SK-N-SH treated with all-trans-retinoic acid at 6 μM for 48 hours (cell line): ENCODE measurements at regions not wholly inside any gene's neighbourhood (a gene's known extent, or its start where the extent isn't known, plus 50 kb on each side); places are given as distances from the start of the nearest gene placed in this dataset.

ENCODE experiments used
- ATAC-seq: fragments of 200-7000 bp; cut with Tn5 transposase; 3 replicates; pipeline ENCODE4 v1.9.1; 2020; ENCODE audit warnings: mild to moderate bottlenecking, moderate library complexity
- ARNTL ChIP-seq: fragments of 450-650 bp; formaldehyde crosslinking; IDR thresholded peaks from 2 replicates; pipeline ENCODE4 v1.5.0; 2020; ENCODE audit warnings: low read depth, mild to moderate bottlenecking, moderate library complexity, borderline replicate concordance
- CSDC2 ChIP-seq: fragments of 250-450 bp; sonication (Bioruptor Pico); IDR thresholded peaks from 2 replicates; pipeline ENCODE4 v1.5.0; 2020; ENCODE audit warnings: mild to moderate bottlenecking, moderate library complexity
- ESRRG ChIP-seq: fragments of 250-450 bp; sonication (Bioruptor Pico); IDR thresholded peaks from 2 replicates; pipeline ENCODE4 v1.6.1; 2021; ENCODE audit warnings: mild to moderate bottlenecking
- GLIS3 ChIP-seq: fragments of 250-450 bp; sonication (Bioruptor Pico); IDR thresholded peaks from 2 replicates; pipeline ENCODE4 v1.5.0; 2020; ENCODE audit warnings: mild to moderate bottlenecking, moderate library complexity
- ISL1 ChIP-seq: fragments of 250-450 bp; sonication (Bioruptor Pico); IDR thresholded peaks from 2 replicates; pipeline ENCODE4 v2.1.2; 2022; ENCODE audit warnings: mild to moderate bottlenecking, moderate library complexity
- OSR1 ChIP-seq: fragments of 250-450 bp; sonication (Bioruptor Pico); IDR thresholded peaks from 2 replicates; pipeline ENCODE4 v1.8.0; 2022; ENCODE audit warnings: moderate library complexity, mild to moderate bottlenecking, inconsistent platforms
- PPARA ChIP-seq: fragments of 250-450 bp; sonication (Bioruptor Pico); IDR thresholded peaks from 2 replicates; pipeline ENCODE4 v1.5.0; 2020; ENCODE audit warnings: mild to moderate bottlenecking, borderline replicate concordance
- RARB ChIP-seq: fragments of 250-450 bp; sonication (Bioruptor Pico); IDR thresholded peaks from 2 replicates; pipeline ENCODE4 v1.8.0; 2021; ENCODE audit warnings: mild to moderate bottlenecking, moderate library complexity
- SNAI2 ChIP-seq: fragments of 250-450 bp; sonication (Bioruptor Pico); IDR thresholded peaks from 2 replicates; pipeline ENCODE4 v1.5.0; 2020; ENCODE audit warnings: mild to moderate bottlenecking, moderate library complexity
- TCF4 ChIP-seq: fragments of 250-450 bp; sonication (Bioruptor Pico); IDR thresholded peaks from 2 replicates; pipeline ENCODE4 v1.8.0; 2021; ENCODE audit warnings: mild to moderate bottlenecking, moderate library complexity, borderline replicate concordance
- TOX ChIP-seq: fragments of 250-450 bp; sonication (Bioruptor Pico); IDR thresholded peaks from 2 replicates; pipeline ENCODE4 v1.8.0; 2021; ENCODE audit warnings: mild to moderate bottlenecking, moderate library complexity, borderline replicate concordance
- ZC3H10 ChIP-seq: fragments of 250-450 bp; sonication (Bioruptor Pico); IDR thresholded peaks from 2 replicates; pipeline ENCODE4 v1.5.1; 2021; ENCODE audit warnings: mild to moderate bottlenecking, moderate library complexity
- ZFP3 ChIP-seq: fragments of 250-450 bp; sonication (Bioruptor Pico); IDR thresholded peaks from 2 replicates; pipeline ENCODE4 v1.5.0; 2020; ENCODE audit warnings: mild to moderate bottlenecking, moderate library complexity
- ZFP30 ChIP-seq: fragments of 450-650 bp; formaldehyde crosslinking; IDR thresholded peaks from 2 replicates; pipeline ENCODE4 v1.5.0; 2022; ENCODE audit warnings: mild to moderate bottlenecking, moderate library complexity
- ZNF565 ChIP-seq: fragments of 450-650 bp; formaldehyde crosslinking; conservative IDR thresholded peaks from 2 replicates; pipeline ENCODE4 v1.5.0; 2020; ENCODE audit warnings: low read depth, mild to moderate bottlenecking, moderate library complexity
- ZNF70 ChIP-seq: fragments of 450-650 bp; formaldehyde crosslinking; IDR thresholded peaks from 2 replicates; pipeline ENCODE4 v1.5.0; 2020; ENCODE audit warnings: mild to moderate bottlenecking, moderate library complexity
- ZNF8 ChIP-seq: fragments of 450-650 bp; formaldehyde crosslinking; IDR thresholded peaks from 2 replicates; pipeline ENCODE4 v1.5.0; 2020; ENCODE audit warnings: mild to moderate bottlenecking, moderate library complexity
- TF ChIP-seq, protein P1 (sequence below): fragments of 250-450 bp; sonication (Bioruptor Pico); IDR thresholded peaks from 2 replicates; pipeline ENCODE4 v1.5.1; 2020; ENCODE audit warnings: low read depth, mild to moderate bottlenecking, moderate library complexity
- TF ChIP-seq, protein P2 (sequence below): fragments of 250-450 bp; sonication (Bioruptor Pico); IDR thresholded peaks from 2 replicates; pipeline ENCODE4 v1.5.0; 2020; ENCODE audit warnings: mild to moderate bottlenecking, moderate library complexity
- TF ChIP-seq, protein P3 (sequence below): fragments of 250-450 bp; sonication (Bioruptor Pico); IDR thresholded peaks from 2 replicates; pipeline ENCODE4 v1.8.0; 2020; ENCODE audit warnings: mild to moderate bottlenecking, moderate library complexity, borderline replicate concordance

DNA sequence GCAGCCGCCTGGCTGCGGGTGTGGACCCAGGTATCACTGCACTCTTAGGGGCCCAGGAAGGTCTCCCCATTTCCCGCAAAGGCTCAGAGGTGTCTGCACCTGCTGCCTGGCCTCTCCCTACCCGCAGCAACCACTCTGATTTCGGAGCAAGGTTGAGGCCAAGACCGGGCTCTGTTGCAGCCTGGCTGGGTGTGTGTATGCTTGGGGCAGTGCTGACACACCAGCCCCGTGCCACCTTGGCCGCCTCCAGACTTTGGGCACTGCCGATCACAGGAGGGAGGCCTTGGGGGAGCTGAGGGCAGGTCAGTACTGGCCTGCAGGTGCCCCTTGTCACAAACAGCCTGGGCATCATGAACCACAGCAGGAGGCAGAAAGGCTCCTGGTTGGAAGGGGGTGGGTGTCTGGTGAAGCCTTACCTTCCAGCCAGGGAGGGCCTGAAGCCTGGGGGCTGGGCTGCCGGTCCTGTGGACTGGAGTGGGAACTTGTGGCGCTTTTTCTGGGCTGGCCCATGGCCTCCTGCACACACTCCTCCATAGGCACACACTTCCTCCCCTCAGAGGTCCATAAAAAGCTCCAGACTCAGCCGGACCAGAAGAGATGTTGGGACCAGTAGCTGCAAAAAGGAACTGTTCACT, 519.5 kb downstream of the RWDD3 start:
- no peak for ATAC-seq
- TF ChIP-seq ZC3H10 (CRISPR knock-in tag) (no peak), ZNF565 (CRISPR knock-in tag) (no peak), ISL1 (no peak)
- TF ChIP-seq, protein P1, sequence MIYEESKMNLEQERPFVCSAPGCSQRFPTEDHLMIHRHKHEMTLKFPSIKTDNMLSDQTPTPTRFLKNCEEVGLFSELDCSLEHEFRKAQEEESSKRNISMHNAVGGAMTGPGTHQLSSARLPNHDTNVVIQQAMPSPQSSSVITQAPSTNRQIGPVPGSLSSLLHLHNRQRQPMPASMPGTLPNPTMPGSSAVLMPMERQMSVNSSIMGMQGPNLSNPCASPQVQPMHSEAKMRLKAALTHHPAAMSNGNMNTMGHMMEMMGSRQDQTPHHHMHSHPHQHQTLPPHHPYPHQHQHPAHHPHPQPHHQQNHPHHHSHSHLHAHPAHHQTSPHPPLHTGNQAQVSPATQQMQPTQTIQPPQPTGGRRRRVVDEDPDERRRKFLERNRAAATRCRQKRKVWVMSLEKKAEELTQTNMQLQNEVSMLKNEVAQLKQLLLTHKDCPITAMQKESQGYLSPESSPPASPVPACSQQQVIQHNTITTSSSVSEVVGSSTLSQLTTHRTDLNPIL (CRISPR knock-in tag) = no peak

DNA sequence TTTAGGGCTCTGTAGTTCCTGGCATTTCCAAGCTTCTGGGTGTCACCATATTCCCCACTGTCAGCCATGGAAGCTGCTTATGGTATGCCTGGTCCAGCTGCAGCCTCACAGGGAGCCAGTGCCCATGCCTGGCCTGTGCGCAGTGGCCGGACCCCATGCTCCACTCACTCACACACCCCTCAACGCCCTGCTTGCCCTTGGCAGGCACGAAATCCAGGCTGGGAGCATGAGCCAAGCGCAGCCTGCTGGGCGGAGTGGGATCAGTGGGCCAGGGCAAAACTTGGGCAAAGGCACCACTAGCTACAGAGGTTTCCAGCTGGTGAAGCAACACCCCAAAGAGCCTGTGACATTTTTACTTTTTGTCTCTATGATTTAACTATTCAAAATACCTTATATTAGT, 520.4 kb downstream of the RWDD3 start:
- ATAC-seq = no peak
- no peak for TF ChIP-seq ZNF8 (CRISPR knock-in tag)
- no peak for TF ChIP-seq RARB (CRISPR knock-in tag)
- TF ChIP-seq PPARA (CRISPR knock-in tag) = no peak
- TF ChIP-seq ZC3H10 (CRISPR knock-in tag) = no peak
- no peak for TF ChIP-seq TCF4 (CRISPR knock-in tag)
- TF ChIP-seq ZNF70 = no peak

DNA sequence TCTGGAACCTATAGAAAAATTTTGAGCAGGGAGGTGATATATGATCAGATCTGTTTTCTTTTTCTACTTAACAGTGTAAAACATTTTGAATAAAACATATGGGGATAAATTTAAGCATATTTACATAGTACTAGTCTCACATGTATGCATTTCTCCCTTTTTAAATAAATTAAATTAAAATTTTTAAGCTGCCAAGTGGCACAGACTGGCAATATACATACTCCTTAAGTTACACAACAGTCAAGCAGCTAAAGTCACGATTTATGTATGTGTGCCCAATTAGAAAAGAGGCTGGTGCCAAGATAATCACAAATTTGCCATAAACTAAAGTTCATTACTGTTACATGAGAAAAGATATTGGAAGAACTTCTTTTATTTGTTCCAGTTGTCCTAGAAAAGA, 532.0 kb downstream of the RWDD3 start:
- TF ChIP-seq, protein P2, sequence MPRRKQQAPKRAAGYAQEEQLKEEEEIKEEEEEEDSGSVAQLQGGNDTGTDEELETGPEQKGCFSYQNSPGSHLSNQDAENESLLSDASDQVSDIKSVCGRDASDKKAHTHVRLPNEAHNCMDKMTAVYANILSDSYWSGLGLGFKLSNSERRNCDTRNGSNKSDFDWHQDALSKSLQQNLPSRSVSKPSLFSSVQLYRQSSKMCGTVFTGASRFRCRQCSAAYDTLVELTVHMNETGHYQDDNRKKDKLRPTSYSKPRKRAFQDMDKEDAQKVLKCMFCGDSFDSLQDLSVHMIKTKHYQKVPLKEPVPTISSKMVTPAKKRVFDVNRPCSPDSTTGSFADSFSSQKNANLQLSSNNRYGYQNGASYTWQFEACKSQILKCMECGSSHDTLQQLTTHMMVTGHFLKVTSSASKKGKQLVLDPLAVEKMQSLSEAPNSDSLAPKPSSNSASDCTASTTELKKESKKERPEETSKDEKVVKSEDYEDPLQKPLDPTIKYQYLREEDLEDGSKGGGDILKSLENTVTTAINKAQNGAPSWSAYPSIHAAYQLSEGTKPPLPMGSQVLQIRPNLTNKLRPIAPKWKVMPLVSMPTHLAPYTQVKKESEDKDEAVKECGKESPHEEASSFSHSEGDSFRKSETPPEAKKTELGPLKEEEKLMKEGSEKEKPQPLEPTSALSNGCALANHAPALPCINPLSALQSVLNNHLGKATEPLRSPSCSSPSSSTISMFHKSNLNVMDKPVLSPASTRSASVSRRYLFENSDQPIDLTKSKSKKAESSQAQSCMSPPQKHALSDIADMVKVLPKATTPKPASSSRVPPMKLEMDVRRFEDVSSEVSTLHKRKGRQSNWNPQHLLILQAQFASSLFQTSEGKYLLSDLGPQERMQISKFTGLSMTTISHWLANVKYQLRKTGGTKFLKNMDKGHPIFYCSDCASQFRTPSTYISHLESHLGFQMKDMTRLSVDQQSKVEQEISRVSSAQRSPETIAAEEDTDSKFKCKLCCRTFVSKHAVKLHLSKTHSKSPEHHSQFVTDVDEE (CRISPR knock-in tag) = no peak
- TF ChIP-seq GLIS3 (CRISPR knock-in tag) (no peak), ZNF8 (CRISPR knock-in tag) (no peak), ESRRG (CRISPR knock-in tag) (no peak), ZNF565 (CRISPR knock-in tag) (no peak), OSR1 (CRISPR knock-in tag) (no peak)
- ATAC-seq = no peak

DNA sequence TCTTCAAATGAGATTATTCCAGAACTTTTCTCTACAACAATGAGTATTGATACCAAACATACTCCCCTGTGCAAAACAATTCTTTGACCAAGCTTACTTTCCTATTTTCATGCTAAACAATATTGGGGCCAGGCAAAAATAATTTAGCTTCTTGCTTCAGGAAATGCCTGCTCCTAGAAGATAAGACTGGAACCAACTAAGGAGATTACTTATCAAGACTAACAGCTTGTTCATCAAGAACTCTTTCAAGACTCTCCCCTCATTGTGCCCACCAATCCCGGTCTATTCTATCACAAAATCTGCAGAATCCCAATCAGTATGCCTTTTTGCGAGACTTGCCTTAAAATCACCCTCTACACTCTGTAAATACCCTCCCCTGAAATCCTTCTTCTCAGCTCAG, 536.6 kb downstream of the RWDD3 start:
- TF ChIP-seq, protein P1 (CRISPR knock-in tag) = no peak
- TF ChIP-seq SNAI2 (CRISPR knock-in tag) (no peak), CSDC2 (CRISPR knock-in tag) (no peak), RARB (CRISPR knock-in tag) (no peak), ZFP30 (CRISPR knock-in tag) (no peak), ZNF70 (no peak), ESRRG (CRISPR knock-in tag) (no peak), PPARA (CRISPR knock-in tag) (no peak), OSR1 (CRISPR knock-in tag) (no peak), ARNTL (CRISPR knock-in tag) (no peak), ZNF565 (CRISPR knock-in tag) (no peak), TOX (no peak), ISL1 (no peak), GLIS3 (CRISPR knock-in tag) (no peak), ZFP3 (CRISPR knock-in tag) (no peak), ZC3H10 (CRISPR knock-in tag) (no peak), ZNF8 (CRISPR knock-in tag) (no peak)
- TF ChIP-seq, protein P2 (CRISPR knock-in tag) = no peak
- TF ChIP-seq, protein P3, sequence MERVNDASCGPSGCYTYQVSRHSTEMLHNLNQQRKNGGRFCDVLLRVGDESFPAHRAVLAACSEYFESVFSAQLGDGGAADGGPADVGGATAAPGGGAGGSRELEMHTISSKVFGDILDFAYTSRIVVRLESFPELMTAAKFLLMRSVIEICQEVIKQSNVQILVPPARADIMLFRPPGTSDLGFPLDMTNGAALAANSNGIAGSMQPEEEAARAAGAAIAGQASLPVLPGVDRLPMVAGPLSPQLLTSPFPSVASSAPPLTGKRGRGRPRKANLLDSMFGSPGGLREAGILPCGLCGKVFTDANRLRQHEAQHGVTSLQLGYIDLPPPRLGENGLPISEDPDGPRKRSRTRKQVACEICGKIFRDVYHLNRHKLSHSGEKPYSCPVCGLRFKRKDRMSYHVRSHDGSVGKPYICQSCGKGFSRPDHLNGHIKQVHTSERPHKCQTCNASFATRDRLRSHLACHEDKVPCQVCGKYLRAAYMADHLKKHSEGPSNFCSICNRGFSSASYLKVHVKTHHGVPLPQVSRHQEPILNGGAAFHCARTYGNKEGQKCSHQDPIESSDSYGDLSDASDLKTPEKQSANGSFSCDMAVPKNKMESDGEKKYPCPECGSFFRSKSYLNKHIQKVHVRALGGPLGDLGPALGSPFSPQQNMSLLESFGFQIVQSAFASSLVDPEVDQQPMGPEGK (CRISPR knock-in tag) = no peak
- no peak for ATAC-seq
